ENCODE measurements at regions not wholly inside any gene's neighbourhood (a gene's known extent, or its start where the extent isn't known, plus 50 kb on each side); places are given as distances from the start of the nearest gene placed in this dataset.

DNA sequence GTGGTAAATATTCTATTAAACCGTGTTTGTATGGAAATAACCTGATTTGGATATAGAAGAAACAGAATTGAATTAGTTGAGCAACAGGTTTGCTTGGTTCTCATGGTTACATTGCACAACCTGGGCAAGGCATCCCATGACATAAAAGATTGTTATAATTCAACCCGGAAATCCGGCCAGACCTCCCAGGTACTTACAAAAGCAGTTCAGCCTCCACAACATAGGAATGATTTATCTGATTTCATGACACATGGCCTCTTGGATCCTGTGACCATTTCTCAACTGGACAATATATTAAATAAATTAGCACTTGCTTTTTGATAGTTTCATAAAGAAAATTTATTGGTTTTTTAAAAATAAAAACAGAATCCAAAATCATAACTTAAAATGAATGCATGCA, 55.1 kb upstream of the PTPN12 start:
- no peak for TF ChIP-seq EZH2phosphoT487 (IDR thresholded peaks at IDR 0.05; ENCODE audit: unreplicated experiment)
- no peak for TF ChIP-seq CTCF (conservative IDR thresholded peaks at IDR 0.05; ENCODE audit: low read depth in 2 of 2)
- TF ChIP-seq REST (IDR thresholded peaks at IDR 0.05; ENCODE audit: unreplicated experiment) = no peak
- no peak for TF ChIP-seq NANOG (IDR thresholded peaks at IDR 0.05; ENCODE audit: borderline replicate concordance)
- TF ChIP-seq POLR2AphosphoS5 (IDR thresholded peaks at IDR 0.05; ENCODE audit: low read depth) = no peak
- no peak for TF ChIP-seq JUNB (IDR thresholded peaks at IDR 0.05; ENCODE audit: unreplicated experiment)
- TF ChIP-seq EZH2 (IDR thresholded peaks at IDR 0.05; ENCODE audit: low read depth, unreplicated experiment) = no peak
- no peak for TF ChIP-seq ZNF114 (CRISPR knock-in tag; IDR thresholded peaks at IDR 0.05)
- TF ChIP-seq STAT1 (IDR thresholded peaks at IDR 0.05; ENCODE audit: unreplicated experiment) = no peak
- TF ChIP-seq CREB1 (CRISPR knock-in tag; IDR thresholded peaks at IDR 0.05; ENCODE audit: low read depth) = no peak
- TF ChIP-seq ZNF462 (CRISPR knock-in tag; IDR thresholded peaks at IDR 0.05) = no peak
- no peak for TF ChIP-seq ZNF331 (CRISPR knock-in tag; IDR thresholded peaks at IDR 0.05; ENCODE audit: low read depth)
- TF ChIP-seq, protein P1, sequence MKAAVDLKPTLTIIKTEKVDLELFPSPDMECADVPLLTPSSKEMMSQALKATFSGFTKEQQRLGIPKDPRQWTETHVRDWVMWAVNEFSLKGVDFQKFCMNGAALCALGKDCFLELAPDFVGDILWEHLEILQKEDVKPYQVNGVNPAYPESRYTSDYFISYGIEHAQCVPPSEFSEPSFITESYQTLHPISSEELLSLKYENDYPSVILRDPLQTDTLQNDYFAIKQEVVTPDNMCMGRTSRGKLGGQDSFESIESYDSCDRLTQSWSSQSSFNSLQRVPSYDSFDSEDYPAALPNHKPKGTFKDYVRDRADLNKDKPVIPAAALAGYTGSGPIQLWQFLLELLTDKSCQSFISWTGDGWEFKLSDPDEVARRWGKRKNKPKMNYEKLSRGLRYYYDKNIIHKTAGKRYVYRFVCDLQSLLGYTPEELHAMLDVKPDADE (IDR thresholded peaks at IDR 0.05) = no peak
